ENCODE measurements at regions not wholly inside any gene's neighbourhood (a gene's known extent, or its start where the extent isn't known, plus 50 kb on each side); places are given as distances from the start of the nearest gene placed in this dataset.
"Not testable (repeated sequence)": the region's sequence is repeated elsewhere in the genome, so short reads cannot be mapped to it uniquely, and the experiment has no call there.

DNA sequence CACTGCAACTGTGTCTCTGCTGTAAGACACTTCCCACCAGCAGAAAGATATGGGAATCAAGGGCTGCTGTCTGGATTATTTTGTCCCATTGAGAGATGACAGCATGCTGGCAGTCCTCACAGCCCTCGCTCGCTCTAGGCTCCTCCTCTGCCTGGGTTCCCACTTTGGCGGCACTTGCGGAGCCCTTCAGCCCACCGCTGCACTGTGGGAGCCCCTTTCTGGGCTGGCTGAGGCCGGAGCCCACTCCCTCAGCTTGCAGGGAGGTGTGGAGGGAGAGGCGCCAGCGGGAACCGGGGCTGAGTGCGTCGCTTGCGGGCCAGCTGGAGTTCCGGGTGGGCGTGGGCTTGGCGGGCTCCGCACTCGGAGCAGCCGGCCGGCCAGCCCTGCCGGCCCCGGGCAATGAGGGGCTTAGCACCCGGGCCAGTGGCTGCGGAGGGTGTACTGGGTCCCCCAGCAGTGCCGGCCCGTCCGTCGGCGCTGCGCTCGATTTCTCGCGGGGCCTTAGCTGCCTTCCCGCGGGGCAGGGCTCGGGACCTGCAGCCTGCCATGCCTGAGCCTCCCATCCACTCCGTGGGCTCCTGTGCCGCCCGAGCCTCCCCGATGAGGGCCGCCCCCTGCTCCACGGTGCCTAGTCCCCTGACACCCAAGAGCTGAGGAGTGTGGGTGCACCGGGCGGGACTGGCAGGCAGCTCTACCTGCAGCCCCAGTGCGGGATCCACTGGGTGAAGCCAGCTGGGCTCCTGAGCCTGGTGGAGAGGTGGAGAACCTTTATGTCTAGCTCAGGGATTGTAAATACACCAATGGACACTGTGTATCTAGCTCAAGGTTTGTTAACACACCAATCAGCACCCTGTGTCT lies 233.4 kb downstream of the VGLL3 start:
- not testable (repeated sequence) for H3K4me1 ChIP-seq (ENCODE audit: control insufficient read depth in 3 of 3, insufficient read depth in 2 of 3, low read depth in 1 of 3, low read length in 2 of 3); H3K27ac ChIP-seq (ENCODE audit: low read depth in 1 of 3, low read length in 2 of 3); FAIRE-seq; DNase-seq; H3K36me3 ChIP-seq (ENCODE audit: control insufficient read depth in 3 of 3, insufficient read depth in 2 of 3, low read depth in 1 of 3, low read length in 3 of 3); H3K9me3 ChIP-seq (ENCODE audit: control insufficient read depth in 2 of 2, insufficient read depth in 1 of 2, low read depth in 1 of 2, low read length in 1 of 2); H3K4me3 ChIP-seq (ENCODE audit: low read depth in 1 of 3, low read length in 3 of 3); H3K27me3 ChIP-seq (ENCODE audit: control insufficient read depth in 3 of 3, insufficient read depth in 3 of 3, low read length in 3 of 3)
- 94 to 95% (median 95%) methylated on average over 25 to 44 of the region's 44 CpGs for WGBS, 3 donors

DNA sequence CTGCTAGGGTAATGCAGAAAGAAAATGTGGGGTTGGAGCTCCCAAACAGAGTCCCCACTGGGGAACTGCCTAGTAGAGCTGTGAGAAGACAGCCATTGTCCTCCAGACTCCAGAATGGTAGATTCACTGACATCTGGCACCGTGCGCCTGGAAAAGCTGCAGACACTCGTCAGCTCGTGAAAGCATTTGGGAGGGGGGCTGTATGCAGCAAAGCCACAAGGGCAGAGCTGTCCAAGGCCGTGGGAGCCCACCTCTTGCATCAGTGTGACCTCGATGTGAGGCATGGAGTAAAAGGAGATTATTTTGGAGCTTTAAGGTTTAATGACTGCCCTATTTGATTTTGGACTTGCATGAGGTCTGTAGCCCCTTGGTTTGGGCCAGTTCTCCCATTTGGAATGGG lies 242.9 kb downstream of the VGLL3 start:
- Histone ChIP-seq H3K27me3 (ENCODE audit: control insufficient read depth in 3 of 3, insufficient read depth in 3 of 3, low read length in 3 of 3) (no peaks in the 10 kb centered on the region), H3K27ac (ENCODE audit: low read depth in 1 of 3, low read length in 2 of 3) (no peak overlapping the region), H3K36me3 (ENCODE audit: control insufficient read depth in 3 of 3, insufficient read depth in 2 of 3, low read depth in 1 of 3, low read length in 3 of 3) (no peaks in the 10 kb centered on the region), H3K4me1 (ENCODE audit: control insufficient read depth in 3 of 3, insufficient read depth in 2 of 3, low read depth in 1 of 3, low read length in 2 of 3) (no peaks in the 10 kb centered on the region), H3K9me3 (ENCODE audit: control insufficient read depth in 2 of 2, insufficient read depth in 1 of 2, low read depth in 1 of 2, low read length in 1 of 2) (no peaks in the 10 kb centered on the region), H3K4me3 (ENCODE audit: low read depth in 1 of 3, low read length in 3 of 3) (no peak overlapping the region)
- DNase-seq (no peak), FAIRE-seq (no peak)
- 61 to 72% (median 68%) methylated on average over 6 of the region's 6 CpGs for WGBS, 3 donors

DNA sequence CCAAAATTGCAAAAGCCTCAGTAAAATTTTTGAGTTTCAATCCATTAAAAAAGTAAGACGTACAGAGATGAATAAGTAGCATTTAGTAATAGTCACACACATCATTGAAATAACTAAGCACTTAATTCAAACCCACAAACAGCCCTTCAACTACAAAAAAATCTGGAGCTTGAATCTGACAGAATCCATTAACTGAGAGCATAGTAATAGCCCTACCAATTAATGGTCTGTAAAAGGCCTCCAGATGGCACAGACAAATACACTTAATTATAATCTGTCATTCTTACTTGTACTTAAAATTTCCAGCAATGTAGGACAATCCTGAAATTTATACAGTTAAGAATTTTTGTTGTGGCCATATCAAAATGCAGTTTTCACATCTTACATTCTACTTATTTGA lies 246.9 kb downstream of the VGLL3 start:
- H3K4me3 ChIP-seq (ENCODE audit: low read depth in 1 of 3, low read length in 3 of 3) = no peak overlapping the region
- H3K4me1 ChIP-seq (ENCODE audit: control insufficient read depth in 3 of 3, insufficient read depth in 2 of 3, low read depth in 1 of 3, low read length in 2 of 3) = no peaks in the 10 kb centered on the region
- FAIRE-seq (no peak), DNase-seq (no peak)
- H3K9me3 ChIP-seq (ENCODE audit: control insufficient read depth in 2 of 2, insufficient read depth in 1 of 2, low read depth in 1 of 2, low read length in 1 of 2) = no peaks in the 10 kb centered on the region
- H3K27me3 ChIP-seq (ENCODE audit: control insufficient read depth in 3 of 3, insufficient read depth in 3 of 3, low read length in 3 of 3) = no peaks in the 10 kb centered on the region
- 0 to 72% (median 70%) methylated on average over 1 of the region's 1 CpG for WGBS, 3 donors
- H3K36me3 ChIP-seq (ENCODE audit: control insufficient read depth in 3 of 3, insufficient read depth in 2 of 3, low read depth in 1 of 3, low read length in 3 of 3) = no peaks in the 10 kb centered on the region
- no peak overlapping the region for H3K27ac ChIP-seq (ENCODE audit: low read depth in 1 of 3, low read length in 2 of 3)

DNA sequence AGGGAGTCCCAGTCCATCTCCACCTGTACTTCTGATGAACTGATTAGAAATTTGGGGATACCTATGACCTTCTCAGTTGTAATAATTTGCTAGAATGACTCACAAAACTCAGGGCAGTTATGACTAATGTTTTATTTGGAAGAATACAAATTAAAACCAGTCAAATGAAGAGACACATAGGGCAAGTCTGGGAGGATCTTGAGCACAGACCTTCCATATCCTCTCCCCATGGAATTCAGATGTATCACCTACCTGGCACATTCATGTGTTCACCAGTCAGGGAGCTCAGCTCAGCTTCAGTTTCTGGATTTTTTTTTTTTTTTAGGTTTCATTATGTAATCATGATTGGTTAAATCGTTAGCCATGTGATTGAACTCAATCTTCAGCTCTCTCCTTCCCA lies 247.7 kb downstream of the VGLL3 start:
- Histone ChIP-seq H3K36me3 (ENCODE audit: control insufficient read depth in 3 of 3, insufficient read depth in 2 of 3, low read depth in 1 of 3, low read length in 3 of 3) (no peaks in the 10 kb centered on the region), H3K27me3 (ENCODE audit: control insufficient read depth in 3 of 3, insufficient read depth in 3 of 3, low read length in 3 of 3) (no peaks in the 10 kb centered on the region), H3K4me1 (ENCODE audit: control insufficient read depth in 3 of 3, insufficient read depth in 2 of 3, low read depth in 1 of 3, low read length in 2 of 3) (no peaks in the 10 kb centered on the region), H3K4me3 (ENCODE audit: low read depth in 1 of 3, low read length in 3 of 3) (no peak overlapping the region), H3K9me3 (ENCODE audit: control insufficient read depth in 2 of 2, insufficient read depth in 1 of 2, low read depth in 1 of 2, low read length in 1 of 2) (no peaks in the 10 kb centered on the region), H3K27ac (ENCODE audit: low read depth in 1 of 3, low read length in 2 of 3) (no peak overlapping the region)
- 39 to 58% (median 44%) methylated on average over 1 of the region's 1 CpG for WGBS, 3 donors
- no peak for FAIRE-seq
- DNase-seq = no peak

DNA sequence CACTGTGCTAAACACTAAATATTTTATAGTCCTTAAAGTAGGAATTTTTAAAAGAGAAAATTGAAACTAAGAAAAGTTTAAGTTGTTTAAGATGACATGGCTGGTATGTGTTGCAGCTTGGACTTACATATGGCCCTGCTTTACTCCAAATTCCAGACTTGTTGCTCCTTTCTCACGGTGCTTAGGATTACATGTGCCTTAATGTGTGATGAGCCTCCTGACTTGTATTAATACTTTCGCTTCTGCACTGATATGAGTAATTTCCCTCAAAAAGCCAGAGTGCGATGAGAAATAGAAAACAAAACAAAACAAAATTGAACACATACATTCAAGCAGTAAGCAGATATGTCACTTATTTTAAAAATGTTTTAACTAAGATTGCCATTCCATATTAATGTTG lies 250.2 kb downstream of the VGLL3 start:
- no peak overlapping the region for H3K4me3 ChIP-seq (ENCODE audit: low read depth in 1 of 3, low read length in 3 of 3)
- H3K27ac ChIP-seq (ENCODE audit: low read depth in 1 of 3, low read length in 2 of 3) = no peak overlapping the region
- FAIRE-seq (no peak), DNase-seq (no peak)
- WGBS, 3 donors = 82 to 94% (median 86%) methylated on average over 3 of the region's 3 CpGs
- H3K27me3 ChIP-seq (ENCODE audit: control insufficient read depth in 3 of 3, insufficient read depth in 3 of 3, low read length in 3 of 3) = no peaks in the 10 kb centered on the region
- no peaks in the 10 kb centered on the region for H3K4me1 ChIP-seq (ENCODE audit: control insufficient read depth in 3 of 3, insufficient read depth in 2 of 3, low read depth in 1 of 3, low read length in 2 of 3)
- H3K36me3 ChIP-seq (ENCODE audit: control insufficient read depth in 3 of 3, insufficient read depth in 2 of 3, low read depth in 1 of 3, low read length in 3 of 3) = no peaks in the 10 kb centered on the region
- H3K9me3 ChIP-seq (ENCODE audit: control insufficient read depth in 2 of 2, insufficient read depth in 1 of 2, low read depth in 1 of 2, low read length in 1 of 2) = no peaks in the 10 kb centered on the region

DNA sequence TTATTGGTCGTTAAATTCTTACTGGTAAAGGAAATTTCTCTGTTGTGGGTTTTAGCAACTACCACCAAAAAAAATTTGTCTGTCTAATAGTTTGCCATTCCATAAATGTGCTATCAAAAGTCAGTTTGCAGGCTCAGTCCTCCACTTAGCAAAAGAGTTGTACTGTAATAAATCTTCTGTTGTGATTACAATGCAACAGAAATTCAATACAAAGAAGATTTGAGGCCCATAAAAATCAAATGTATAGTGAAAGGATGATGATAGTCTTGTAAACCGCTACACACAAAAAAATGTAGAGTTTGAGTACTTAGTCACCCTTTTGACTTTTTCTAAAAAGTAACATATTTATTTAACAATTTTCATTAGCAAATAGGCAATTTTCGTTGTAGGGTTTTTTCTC lies 251.7 kb downstream of the VGLL3 start:
- DNase-seq (no peak), FAIRE-seq (no peak)
- no peaks in the 10 kb centered on the region for H3K27me3 ChIP-seq (ENCODE audit: control insufficient read depth in 3 of 3, insufficient read depth in 3 of 3, low read length in 3 of 3)
- no peaks in the 10 kb centered on the region for H3K36me3 ChIP-seq (ENCODE audit: control insufficient read depth in 3 of 3, insufficient read depth in 2 of 3, low read depth in 1 of 3, low read length in 3 of 3)
- H3K9me3 ChIP-seq (ENCODE audit: control insufficient read depth in 2 of 2, insufficient read depth in 1 of 2, low read depth in 1 of 2, low read length in 1 of 2) = no peaks in the 10 kb centered on the region
- no peak overlapping the region for H3K4me3 ChIP-seq (ENCODE audit: low read depth in 1 of 3, low read length in 3 of 3)
- H3K4me1 ChIP-seq (ENCODE audit: control insufficient read depth in 3 of 3, insufficient read depth in 2 of 3, low read depth in 1 of 3, low read length in 2 of 3) = no peaks in the 10 kb centered on the region
- 50 to 62% (median 61%) methylated on average over 3 of the region's 3 CpGs for WGBS, 3 donors
- no peak overlapping the region for H3K27ac ChIP-seq (ENCODE audit: low read depth in 1 of 3, low read length in 2 of 3)

DNA sequence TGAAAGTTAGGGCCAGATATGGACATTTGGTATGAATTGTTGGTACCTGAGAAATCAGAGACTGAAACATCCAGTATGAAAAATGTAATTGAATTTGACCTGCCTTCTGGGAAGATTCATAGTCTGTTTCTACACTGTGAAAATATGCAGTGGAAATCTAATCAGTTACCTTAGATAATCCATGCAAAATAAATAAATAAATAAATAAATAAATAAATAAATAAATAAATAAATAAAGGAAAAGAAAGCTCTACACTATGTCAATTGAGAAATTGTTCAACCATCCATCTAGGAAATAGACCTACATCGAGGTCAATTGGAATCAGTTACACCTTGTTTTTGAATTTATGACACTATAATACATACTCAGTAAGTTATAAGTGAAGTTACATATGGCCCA lies 252.3 kb downstream of the VGLL3 start:
- DNase-seq (no peak), FAIRE-seq (no peak)
- Histone ChIP-seq H3K9me3 (ENCODE audit: control insufficient read depth in 2 of 2, insufficient read depth in 1 of 2, low read depth in 1 of 2, low read length in 1 of 2) (no peaks in the 10 kb centered on the region), H3K4me1 (ENCODE audit: control insufficient read depth in 3 of 3, insufficient read depth in 2 of 3, low read depth in 1 of 3, low read length in 2 of 3) (no peaks in the 10 kb centered on the region), H3K27me3 (ENCODE audit: control insufficient read depth in 3 of 3, insufficient read depth in 3 of 3, low read length in 3 of 3) (no peaks in the 10 kb centered on the region), H3K4me3 (ENCODE audit: low read depth in 1 of 3, low read length in 3 of 3) (no peak overlapping the region), H3K27ac (ENCODE audit: low read depth in 1 of 3, low read length in 2 of 3) (no peak overlapping the region), H3K36me3 (ENCODE audit: control insufficient read depth in 3 of 3, insufficient read depth in 2 of 3, low read depth in 1 of 3, low read length in 3 of 3) (no peaks in the 10 kb centered on the region)
- WGBS, 3 donors = 85 to 88% (median 87%) methylated on average over 1 of the region's 1 CpG

DNA sequence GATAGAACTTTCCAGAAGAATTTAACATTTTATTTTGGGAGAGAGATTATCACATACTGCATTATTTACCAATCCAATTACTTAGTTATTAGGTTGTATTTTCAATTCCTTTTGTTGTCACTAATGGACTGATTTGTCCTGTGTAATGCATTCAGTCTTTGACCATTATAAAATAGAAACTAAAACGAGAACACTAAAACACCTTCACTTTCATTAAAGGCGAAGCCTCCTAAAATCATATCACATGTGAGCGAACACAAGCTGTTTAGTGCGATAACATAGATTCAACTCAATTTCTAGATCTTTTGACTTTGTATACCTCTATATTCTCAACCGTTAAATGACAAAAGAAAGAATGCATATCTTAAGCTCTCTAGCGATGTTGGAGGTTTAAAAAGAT lies 253.4 kb downstream of the VGLL3 start:
- Histone ChIP-seq H3K27me3 (ENCODE audit: control insufficient read depth in 3 of 3, insufficient read depth in 3 of 3, low read length in 3 of 3) (no peaks in the 10 kb centered on the region), H3K4me1 (ENCODE audit: control insufficient read depth in 3 of 3, insufficient read depth in 2 of 3, low read depth in 1 of 3, low read length in 2 of 3) (no peaks in the 10 kb centered on the region), H3K4me3 (ENCODE audit: low read depth in 1 of 3, low read length in 3 of 3) (no peak overlapping the region), H3K9me3 (ENCODE audit: control insufficient read depth in 2 of 2, insufficient read depth in 1 of 2, low read depth in 1 of 2, low read length in 1 of 2) (peaks cover under 1 to 2% of the 10 kb centered on the region in 2 donors), H3K36me3 (ENCODE audit: control insufficient read depth in 3 of 3, insufficient read depth in 2 of 3, low read depth in 1 of 3, low read length in 3 of 3) (no peaks in the 10 kb centered on the region), H3K27ac (ENCODE audit: low read depth in 1 of 3, low read length in 2 of 3) (no peak overlapping the region)
- no peak for FAIRE-seq
- DNase-seq = no peak
- WGBS, 3 donors = 77 to 88% (median 79%) methylated on average over 6 of the region's 6 CpGs

DNA sequence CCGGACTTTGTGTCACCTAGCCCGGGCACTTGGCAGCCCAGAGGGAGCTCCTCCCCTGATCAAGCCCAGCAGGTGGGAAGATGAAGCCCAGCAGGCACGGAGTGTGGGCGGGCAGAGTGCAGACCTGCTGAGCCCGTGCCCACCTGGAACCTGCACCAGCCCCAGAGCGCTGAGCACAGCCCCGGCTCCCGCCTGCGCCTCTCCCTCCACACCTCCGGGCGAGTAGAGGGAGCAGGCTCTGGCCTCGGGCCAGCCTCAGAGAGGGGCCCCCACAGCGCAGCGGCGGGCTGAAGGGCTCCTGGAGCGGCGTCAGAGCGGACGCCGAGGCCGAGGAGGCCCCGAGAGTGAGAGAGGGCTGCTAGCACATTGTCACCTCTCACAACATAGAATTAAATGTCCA lies 257.7 kb downstream of the VGLL3 start:
- H3K4me3 ChIP-seq (ENCODE audit: low read depth in 1 of 3, low read length in 3 of 3) = no peak overlapping the region
- H3K27ac ChIP-seq (ENCODE audit: low read depth in 1 of 3, low read length in 2 of 3) = no peak overlapping the region
- H3K4me1 ChIP-seq (ENCODE audit: control insufficient read depth in 3 of 3, insufficient read depth in 2 of 3, low read depth in 1 of 3, low read length in 2 of 3) = no peaks in the 10 kb centered on the region
- WGBS, 3 donors = 82 to 89% (median 88%) methylated on average over 22 of the region's 22 CpGs
- no peak for DNase-seq
- FAIRE-seq = no peak
- no peaks in the 10 kb centered on the region for H3K36me3 ChIP-seq (ENCODE audit: control insufficient read depth in 3 of 3, insufficient read depth in 2 of 3, low read depth in 1 of 3, low read length in 3 of 3)
- H3K27me3 ChIP-seq (ENCODE audit: control insufficient read depth in 3 of 3, insufficient read depth in 3 of 3, low read length in 3 of 3) = no peaks in the 10 kb centered on the region
- H3K9me3 ChIP-seq (ENCODE audit: control insufficient read depth in 2 of 2, insufficient read depth in 1 of 2, low read depth in 1 of 2, low read length in 1 of 2) = peaks cover 1 to 2% of the 10 kb centered on the region in 2 donors
